Ovary (tissue), 3 donors: ENCODE measurements at regions not wholly inside any gene's neighbourhood (a gene's known extent, or its start where the extent isn't known, plus 50 kb on each side); places are given as distances from the start of the nearest gene placed in this dataset.

Experiments used
- EP300 ChIP-seq: sonication (generic); formaldehyde crosslinking; IDR thresholded peaks from one replicate; pipeline ENCODE4 v1.6.1; 2017; ENCODE audit warnings: antibody characterized with exemption
- POLR2A ChIP-seq: fragments of 450-650 bp; IDR thresholded peaks from one replicate; pipeline ENCODE4 v1.6.1; 2017; ENCODE audit warnings: antibody characterized with exemption, mild to moderate bottlenecking, moderate library complexity
- TF ChIP-seq, protein P1 (sequence below), 3 donors: fragments of 450-650 bp in 2 of 3; fragments of 200-600 bp in 1 of 3; IDR thresholded peaks; one replicate each; pipeline versions ENCODE4 v1.5.1 to v1.8.0; 2016 to 2022; ENCODE audit warnings: antibody characterized with exemption in 3 of 3, mild to moderate bottlenecking in 1 of 3
- donor health status: DM: no; HTN: no; CAD: no.

DNA sequence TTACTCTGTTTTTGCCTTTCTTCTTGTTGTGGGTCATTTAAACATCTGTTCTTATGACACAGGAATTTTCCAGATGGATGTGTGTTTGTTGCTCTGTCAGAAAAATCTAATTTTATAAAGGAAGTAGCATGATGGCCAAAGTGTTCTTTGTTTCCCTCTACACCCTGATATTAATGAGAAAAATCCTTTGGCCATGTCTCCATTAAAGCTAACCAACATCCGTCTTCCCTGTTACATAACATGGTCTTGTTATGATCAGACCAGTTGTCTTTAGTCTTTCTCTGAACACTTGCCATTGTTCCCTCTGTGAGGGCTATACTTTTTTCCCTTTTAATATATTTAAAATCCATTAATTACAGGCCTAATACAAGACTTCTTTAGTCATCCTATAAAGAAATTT is 142.2 kb upstream of the SPRY2 start:
- TF ChIP-seq POLR2A = no peak
- TF ChIP-seq, protein P1, sequence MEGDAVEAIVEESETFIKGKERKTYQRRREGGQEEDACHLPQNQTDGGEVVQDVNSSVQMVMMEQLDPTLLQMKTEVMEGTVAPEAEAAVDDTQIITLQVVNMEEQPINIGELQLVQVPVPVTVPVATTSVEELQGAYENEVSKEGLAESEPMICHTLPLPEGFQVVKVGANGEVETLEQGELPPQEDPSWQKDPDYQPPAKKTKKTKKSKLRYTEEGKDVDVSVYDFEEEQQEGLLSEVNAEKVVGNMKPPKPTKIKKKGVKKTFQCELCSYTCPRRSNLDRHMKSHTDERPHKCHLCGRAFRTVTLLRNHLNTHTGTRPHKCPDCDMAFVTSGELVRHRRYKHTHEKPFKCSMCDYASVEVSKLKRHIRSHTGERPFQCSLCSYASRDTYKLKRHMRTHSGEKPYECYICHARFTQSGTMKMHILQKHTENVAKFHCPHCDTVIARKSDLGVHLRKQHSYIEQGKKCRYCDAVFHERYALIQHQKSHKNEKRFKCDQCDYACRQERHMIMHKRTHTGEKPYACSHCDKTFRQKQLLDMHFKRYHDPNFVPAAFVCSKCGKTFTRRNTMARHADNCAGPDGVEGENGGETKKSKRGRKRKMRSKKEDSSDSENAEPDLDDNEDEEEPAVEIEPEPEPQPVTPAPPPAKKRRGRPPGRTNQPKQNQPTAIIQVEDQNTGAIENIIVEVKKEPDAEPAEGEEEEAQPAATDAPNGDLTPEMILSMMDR (IDR thresholded peaks at IDR 0.05) = no peak
- no peak for TF ChIP-seq EP300
